ENCODE measurements at regions not wholly inside any gene's neighbourhood (a gene's known extent, or its start where the extent isn't known, plus 50 kb on each side); places are given as distances from the start of the nearest gene placed in this dataset.

GRCh38 chr11:126115816-126116331, 53.2 kb upstream of the CDON start:
- peak in 1 of 2 donors; percentile 39 for TF ChIP-seq CTCF (IDR thresholded peaks at IDR 0.05; ENCODE audit: extremely low read depth in 1 of 2, insufficient read depth in 1 of 2, low read depth in 1 of 2, low read length in 2 of 2)
- TF ChIP-seq JUN (IDR thresholded peaks at IDR 0.05; ENCODE audit: borderline replicate concordance, insufficient read depth, insufficient read length, low read depth) = no peak
- no peak for TF ChIP-seq EZH2 (IDR thresholded peaks at IDR 0.05; ENCODE audit: borderline replicate concordance, low read depth, low read length, severe bottlenecking)
- TF ChIP-seq POLR2AphosphoS5 (IDR thresholded peaks at IDR 0.05; ENCODE audit: insufficient read depth, low read depth, low read length) = no peak
- no peak for TF ChIP-seq POLR2A (IDR thresholded peaks at IDR 0.05; ENCODE audit: low read depth, low read length)
- TF ChIP-seq FOS (IDR thresholded peaks at IDR 0.05; ENCODE audit: borderline replicate concordance, insufficient read depth, low read length) = no peak
- no peak for TF ChIP-seq MYC (IDR thresholded peaks at IDR 0.05; ENCODE audit: low read depth, low read length)
- peak; percentile 44 for TF ChIP-seq MAX (IDR thresholded peaks at IDR 0.05; ENCODE audit: insufficient read depth, insufficient read length)
